GM21367 (cell line): ENCODE measurements at regions not wholly inside any gene's neighbourhood (a gene's known extent, or its start where the extent isn't known, plus 50 kb on each side); places are given as distances from the start of the nearest gene placed in this dataset.

ENCODE experiments used
- ATAC-seq: cut with Tn5 transposase; IDR thresholded peaks from one replicate; pipeline ENCODE4 v1.9.1; 2021; ENCODE audit not compliant: unreplicated experiment

GRCh38 chr6:169937389-169938261 is 186.2 kb downstream of the ERMARD start:
- ATAC-seq = no peak

GRCh38 chr6:169936355-169936975 is 185.0 kb downstream of the ERMARD start:
- no peak for ATAC-seq

- no peak for ATAC-seq
These were observed 184.4 kb downstream of the ERMARD start for GRCh38 chr6:169935861-169936260.

GRCh38 chr6:169935348-169935718 is 183.9 kb downstream of the ERMARD start:
- no peak for ATAC-seq

- ATAC-seq = no peak
These were observed 183.4 kb downstream of the ERMARD start for GRCh38 chr6:169934699-169935347.

- ATAC-seq = no peak
These were observed 182.6 kb downstream of the ERMARD start for GRCh38 chr6:169933839-169934698.

GRCh38 chr6:169933251-169933821 is 181.9 kb downstream of the ERMARD start:
- ATAC-seq = no peak

- ATAC-seq = no peak
These were observed 181.1 kb downstream of the ERMARD start for GRCh38 chr6:169932491-169932890.

- no peak for ATAC-seq
These were observed 179.8 kb downstream of the ERMARD start for GRCh38 chr6:169931261-169931660.

GRCh38 chr6:169930799-169931198 is 179.4 kb downstream of the ERMARD start:
- ATAC-seq = no peak

GRCh38 chr6:169927711-169928110 is 176.3 kb downstream of the ERMARD start:
- ATAC-seq = no peak

- ATAC-seq = no peak
These were observed 175.4 kb downstream of the ERMARD start for GRCh38 chr6:169926617-169927417.

GRCh38 chr6:169923468-169924464 is 172.3 kb downstream of the ERMARD start:
- no peak for ATAC-seq

- no peak for ATAC-seq
These were observed 170.7 kb downstream of the ERMARD start for GRCh38 chr6:169921853-169922824.

- ATAC-seq = no peak
These were observed 169.8 kb downstream of the ERMARD start for GRCh38 chr6:169921217-169921616.

GRCh38 chr6:169920359-169921020 is 169.1 kb downstream of the ERMARD start:
- ATAC-seq = no peak

GRCh38 chr6:169918954-169919549 is 167.6 kb downstream of the ERMARD start:
- ATAC-seq = no peak
